SK-N-DZ (cell line): ENCODE measurements at regions not wholly inside any gene's neighbourhood (a gene's known extent, or its start where the extent isn't known, plus 50 kb on each side); places are given as distances from the start of the nearest gene placed in this dataset.
"Not testable (repeated sequence)": the region's sequence is repeated elsewhere in the genome, so short reads cannot be mapped to it uniquely, and the experiment has no call there.

ENCODE experiments used
- DNase-seq: peaks from one replicate; pipeline ENCODE4 v3.0.0-alpha.2; 2015; ENCODE audit warnings: low spot score

DNA sequence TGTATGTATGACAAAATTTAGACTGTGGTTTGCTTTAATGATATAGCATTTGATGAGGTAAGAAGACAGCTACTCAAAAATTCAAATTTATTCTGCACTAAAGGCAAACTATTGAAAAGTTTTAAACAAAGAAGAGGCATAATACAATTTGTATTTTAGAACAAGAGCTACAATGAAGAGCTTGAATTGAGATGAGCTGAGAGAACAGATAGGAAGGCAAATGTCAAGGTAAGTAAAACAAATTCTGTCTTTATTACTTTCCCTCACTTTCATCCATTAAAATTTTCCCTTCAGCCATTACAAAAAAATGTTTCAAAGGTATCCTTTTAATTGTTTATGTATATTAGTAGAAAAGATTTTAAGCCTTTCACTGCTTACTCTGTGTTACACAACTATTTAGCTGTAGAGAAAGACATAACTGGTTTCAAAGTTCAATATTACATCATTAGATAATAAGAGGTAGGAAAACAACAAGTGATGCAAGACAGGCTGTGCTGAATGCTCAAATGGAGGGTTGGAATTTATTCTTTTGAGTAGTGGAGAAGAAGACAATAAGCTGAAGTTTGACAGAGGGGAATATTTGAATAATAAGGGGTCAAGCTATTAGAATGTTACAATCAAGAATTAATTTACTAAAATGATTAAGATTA is 1334.1 kb downstream of the FSCB start:
- no peak for DNase-seq

DNA sequence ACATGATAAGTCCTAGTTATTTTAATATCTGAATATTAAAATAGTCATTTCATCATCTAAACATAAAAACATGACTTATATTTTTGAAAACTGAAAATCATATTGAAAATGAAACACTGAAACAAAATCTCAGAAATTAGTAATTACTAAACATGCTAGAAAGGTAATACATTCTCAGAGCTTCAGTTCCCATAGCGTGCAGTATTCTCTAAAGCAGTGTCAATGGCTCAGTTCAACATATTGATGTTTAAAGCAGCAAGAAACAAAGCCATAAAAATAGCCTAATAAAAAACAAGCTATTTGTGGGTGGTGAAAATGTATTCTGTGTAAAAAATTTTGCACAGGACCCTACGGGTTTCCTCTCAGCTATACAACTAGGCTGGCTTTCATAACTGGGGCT is 1337.4 kb downstream of the FSCB start:
- no peak for DNase-seq

DNA sequence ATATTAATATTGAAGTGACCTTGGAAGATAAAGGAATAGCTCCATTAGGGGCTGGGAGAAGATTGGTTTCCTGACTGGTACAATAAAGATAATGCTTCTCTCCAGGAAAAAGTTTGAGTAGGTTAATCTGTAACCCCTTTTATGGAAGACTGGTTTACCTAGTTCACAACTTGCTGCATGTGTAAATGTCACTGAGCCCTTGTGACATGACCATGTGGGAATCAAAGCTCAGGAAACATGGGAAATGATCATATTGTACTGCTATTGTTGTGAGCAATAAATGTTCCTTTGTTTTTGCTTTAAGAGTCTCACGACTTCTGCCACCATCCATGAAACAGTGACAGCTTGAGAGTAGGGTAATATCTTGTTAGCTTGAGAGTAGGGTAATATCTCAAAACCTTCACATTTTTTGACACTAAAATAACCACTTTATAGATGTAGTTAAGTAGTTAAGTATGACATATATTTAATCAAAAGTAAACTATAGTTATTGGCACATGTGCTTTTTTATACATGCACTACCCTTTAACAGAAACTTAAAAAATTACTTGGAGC is 1338.6 kb downstream of the FSCB start:
- DNase-seq = no peak

DNA sequence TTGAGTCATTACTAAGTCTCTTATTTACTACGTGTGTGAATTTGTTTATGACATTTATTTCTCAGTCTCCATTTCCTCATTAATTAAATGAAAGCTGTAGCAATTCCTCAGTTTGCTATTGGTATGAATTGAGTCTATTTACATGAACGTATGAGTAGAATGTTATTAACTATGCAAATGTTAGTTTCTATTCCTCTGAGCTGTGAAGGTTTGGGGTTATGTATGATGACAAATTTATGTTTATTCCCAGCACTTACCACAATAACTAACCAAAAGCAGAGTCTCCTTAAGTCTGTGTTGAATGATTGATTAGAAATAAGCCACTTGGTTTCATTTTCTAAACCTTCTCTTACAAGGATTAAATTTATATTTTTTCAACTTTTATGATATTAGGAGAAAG is 1340.9 kb downstream of the FSCB start:
- no peak for DNase-seq

DNA sequence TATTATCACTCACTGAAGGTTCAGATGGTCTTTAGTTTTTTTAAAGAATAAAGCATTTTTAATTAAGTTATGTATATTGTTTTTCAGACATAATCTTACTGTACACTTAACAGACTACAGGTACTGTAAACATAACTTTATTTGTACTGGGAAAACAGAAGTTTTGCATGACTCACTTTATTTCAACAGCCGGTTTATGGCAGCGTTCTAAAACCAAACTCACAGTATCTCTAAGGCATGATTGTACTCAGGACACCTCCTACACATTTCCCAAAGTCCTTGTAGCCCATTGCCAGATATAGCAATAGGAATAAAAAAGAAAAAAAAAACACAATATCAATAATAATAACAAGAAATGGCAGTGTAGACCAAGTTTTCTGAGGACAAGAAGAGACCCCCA is 1341.4 kb downstream of the FSCB start:
- no peak for DNase-seq

DNA sequence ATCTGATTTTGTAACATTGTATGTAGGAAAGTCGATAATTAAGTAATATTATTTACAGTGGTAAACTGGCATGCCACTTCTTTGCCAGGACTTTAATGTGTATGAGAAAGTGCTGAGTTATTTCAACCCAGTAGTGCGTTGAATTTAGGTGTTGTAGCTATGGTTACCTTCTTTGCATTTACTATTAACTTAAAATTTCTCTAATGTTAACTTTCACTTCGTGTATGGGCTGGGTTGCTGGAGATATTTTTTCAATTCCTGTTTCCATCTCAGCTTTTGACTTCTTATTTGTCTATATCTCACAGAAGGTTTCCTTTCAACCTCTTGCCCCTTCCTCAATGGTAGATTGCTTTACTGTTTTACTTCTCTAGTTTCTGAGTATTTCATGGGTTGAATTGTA is 1345.6 kb downstream of the FSCB start:
- DNase-seq = no peak

DNA sequence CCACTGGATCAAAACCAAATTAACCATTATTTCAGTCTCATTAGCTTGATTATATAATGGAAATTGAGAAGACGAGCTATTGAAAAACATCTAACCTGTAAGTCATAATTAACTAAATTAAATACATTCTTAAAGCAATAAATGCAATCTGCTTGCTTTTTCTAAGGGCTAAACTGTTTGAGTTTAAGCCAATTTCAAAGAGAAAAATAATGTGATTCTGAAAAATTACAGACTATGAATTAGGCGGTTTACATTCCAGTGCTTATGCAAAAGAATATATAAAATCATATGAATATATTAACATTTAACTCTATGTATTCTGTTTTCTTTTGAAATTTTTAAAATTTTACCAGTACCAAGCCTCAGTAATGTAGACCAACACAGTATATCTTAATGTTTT is 1349.4 kb downstream of the FSCB start:
- DNase-seq = no peak

DNA sequence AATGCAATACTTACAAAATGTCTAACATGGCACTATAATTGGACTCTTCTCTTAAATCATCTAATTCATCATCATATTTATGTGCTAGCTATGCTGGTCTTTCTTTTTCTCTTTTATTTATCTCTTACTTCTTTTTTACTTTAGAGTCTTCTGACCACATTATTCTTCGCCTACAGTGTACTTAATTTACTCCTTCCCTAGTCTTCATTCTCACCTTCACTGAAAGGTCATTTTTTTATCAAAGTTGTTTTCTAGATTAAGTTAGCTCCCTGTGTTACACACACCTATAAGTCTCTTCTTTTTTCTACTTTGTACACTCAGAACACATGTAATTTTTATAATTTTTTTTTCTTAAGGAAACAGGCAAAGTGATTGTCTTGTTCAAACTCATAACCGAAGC is 1351.2 kb downstream of the FSCB start:
- no peak for DNase-seq

DNA sequence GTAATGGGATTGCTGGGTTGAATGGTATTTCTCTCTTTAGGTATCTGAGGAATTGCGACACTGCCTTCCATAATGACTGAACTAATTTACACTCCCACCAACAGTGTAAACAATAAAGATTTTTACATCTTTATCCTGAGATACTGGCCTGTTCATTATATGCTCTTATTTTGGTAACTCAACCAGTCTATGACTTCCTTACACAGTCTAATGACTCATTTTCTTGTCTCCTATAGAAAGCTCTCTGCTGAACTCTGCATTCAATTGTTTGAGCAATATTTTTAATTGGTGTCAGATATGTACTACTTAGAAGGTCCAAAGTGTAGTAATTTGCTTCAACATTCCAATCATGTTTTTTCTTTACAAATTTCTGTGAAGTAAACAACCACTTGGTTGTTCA is 1351.8 kb downstream of the FSCB start:
- DNase-seq = no peak

DNA sequence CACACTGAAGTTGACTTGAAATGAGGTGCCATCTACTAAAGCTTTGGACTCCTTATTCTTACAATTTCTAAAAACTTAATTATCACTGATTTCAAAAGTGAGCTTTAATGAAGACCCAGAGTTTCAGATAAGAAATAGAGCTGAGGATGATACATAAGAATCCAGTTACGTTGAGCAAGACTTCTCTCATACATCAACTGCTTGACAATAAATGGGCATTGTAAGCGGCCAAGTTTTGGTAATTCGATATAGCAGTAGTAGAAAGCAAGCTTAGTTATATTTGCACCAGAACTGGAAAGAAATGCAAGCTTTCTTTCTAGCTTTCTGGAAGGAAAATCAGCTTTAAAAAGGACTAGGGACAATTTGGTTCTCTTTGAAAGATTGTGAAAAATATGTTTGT is 1359.6 kb downstream of the FSCB start:
- no peak for DNase-seq

DNA sequence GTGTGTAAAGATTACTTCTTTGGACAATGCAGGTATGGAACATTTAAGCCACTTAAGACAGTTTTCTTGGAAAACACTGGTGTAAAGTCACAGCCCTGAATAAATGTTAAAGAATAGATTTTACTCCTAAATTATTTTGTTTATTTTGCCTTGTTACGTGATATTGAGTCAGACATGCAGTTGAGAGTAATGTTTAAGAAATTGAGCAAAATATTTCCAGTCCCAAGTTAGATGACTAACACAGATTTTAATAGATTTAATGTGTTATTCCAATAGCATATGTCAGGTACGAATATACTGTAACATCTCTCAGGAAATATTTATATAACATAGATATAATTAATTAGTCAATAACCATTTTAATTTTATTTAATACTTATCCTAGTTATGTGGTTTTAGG is 1361.7 kb downstream of the FSCB start:
- DNase-seq = no peak

DNA sequence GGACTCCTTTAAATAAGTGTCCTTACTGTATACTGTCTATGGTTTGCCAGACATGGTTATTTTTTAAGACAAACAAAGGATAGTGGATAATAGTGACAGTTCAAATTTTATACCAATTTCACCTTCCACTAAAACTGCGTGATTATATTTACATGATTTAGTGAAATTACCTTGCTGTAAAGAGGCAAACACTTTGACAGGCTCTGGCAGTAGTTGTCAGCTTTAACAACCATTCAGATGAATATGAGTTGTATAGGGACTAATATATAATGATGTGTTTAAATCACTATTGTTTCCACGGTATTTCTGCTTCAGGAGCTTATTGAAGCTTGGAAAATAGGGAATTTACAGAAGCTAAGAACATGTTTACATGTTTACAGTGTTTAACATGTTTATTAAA is 1364.0 kb downstream of the FSCB start:
- no peak for DNase-seq

DNA sequence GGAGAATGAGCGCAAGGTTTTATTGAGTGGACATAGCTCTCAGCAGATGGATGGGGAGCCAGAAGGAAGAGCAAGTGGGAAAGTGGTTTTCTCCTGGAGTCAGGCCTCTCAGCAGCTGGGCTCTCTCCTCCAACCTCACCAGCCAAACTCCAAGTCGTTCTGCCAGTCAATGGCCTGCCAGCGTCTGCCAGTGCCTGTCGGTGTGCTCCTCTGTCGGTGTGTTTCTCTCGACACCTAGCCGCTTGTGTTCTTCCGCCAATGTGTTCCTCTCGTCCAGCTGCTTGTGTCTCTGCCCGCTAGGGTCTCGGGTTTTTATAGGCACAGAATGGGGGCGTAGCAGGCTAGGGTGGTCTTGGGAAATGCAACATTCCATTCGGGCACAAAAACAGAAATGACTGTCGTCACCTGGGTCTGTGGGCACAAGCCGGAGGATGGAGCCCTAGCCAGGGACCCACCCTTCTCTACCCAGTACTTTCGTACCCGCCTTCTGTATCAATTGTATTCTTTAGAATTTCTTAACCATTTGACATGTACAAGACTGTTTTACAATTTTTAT is 1365.4 kb downstream of the FSCB start:
- no peak for DNase-seq

DNA sequence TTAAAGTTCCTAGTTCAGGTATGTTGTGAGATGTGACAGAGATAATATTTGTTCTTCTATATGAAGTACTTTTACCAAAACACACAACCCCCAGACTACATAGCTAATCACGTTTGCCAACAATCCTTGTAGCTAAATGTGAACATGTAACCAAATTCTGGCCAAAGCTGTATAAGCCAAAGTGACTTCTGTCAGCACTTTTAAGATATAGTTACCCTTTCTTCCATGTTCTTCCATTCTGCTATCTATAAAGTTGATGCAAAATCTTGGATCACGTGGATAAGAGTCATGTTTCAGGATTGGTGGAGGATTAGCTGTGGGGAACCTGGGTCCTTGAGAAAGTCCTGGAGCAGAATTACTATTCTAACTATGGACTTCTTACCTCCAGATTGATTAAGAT is 1366.6 kb downstream of the FSCB start:
- DNase-seq = no peak

DNA sequence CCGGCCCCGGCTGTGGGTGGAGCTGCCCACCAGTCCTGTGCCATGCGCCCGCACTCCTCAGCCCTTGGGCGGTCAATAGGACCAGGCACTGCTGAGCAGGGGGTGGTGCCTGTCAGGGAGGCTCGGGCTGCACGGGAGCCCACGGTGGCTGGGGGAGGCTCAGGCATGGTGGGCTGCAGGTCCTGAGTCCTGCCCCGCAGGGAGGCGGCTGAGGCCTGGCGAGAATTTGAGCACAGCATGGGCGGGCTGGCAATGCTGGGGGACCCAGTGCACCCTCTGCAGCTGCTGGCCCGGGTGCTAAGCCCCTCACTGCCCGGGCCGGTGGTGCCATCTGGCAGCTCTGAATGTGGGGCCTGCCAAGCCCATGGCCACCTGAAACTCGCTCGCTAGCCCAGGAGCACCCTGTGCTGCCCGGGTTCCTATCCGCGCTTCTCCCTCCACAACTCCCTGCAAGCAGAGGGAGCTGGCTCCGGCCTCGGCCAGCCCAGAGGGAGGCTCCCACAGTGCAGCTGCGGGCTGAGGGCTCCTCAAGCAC is 1371.1 kb downstream of the FSCB start:
- DNase-seq = no peak

DNA sequence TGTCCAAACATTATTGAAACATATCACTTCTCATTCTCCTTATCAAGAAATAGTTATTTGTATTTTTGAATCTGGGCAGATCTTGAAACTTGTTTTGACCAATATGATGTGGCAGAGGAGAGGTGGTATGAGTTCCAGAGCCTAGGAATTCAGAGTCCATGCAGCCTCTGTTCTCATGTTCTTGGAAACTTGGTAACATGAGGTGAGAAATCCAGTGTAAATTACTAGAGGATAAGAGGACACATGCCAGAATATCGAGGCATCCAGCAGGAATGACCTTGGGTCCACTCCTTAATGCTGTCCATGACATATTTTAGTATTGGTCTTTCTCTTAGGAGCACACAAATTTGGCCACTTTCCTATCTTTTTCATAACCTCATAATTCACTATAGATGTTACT is 1374.6 kb downstream of the FSCB start:
- no peak for DNase-seq

DNA sequence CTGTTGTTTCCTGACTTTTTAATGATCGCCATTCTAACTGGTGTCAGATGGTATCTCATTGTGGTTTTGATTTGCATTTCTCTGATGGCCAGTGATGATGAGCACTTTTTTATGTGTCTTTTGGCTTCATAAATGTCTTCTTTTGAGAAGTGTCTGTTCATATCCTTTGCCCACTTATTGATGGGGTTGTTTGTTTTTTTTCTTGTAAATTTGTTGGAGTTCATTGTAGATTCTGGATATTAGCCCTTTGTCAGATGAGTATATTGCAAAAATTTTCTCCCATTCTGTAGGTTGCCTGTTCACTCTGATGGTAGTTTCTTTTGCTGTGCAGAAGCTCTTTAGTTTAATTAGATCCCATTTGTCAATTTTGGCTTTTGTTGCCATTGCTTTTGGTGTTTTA is 1378.7 kb downstream of the FSCB start:
- not testable (repeated sequence) for DNase-seq

DNA sequence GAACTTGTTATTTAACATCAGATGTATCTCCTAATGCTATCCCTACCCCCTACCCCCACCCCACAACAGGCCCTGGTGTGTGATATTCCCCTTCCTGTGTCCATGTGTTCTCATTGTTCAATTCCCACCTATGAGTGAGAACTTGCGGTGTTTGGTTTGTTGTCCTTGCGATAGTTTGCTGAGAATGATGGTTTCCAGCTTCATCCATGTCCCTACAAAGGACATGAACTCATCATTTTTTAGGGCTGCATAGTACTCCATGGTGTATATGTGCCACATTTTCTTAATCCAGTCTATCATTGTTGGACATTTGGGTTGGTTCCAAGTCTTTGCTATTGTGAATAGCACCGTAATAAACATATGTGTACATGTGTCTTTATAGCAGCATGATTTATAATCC is 1379.2 kb downstream of the FSCB start:
- not testable (repeated sequence) for DNase-seq

DNA sequence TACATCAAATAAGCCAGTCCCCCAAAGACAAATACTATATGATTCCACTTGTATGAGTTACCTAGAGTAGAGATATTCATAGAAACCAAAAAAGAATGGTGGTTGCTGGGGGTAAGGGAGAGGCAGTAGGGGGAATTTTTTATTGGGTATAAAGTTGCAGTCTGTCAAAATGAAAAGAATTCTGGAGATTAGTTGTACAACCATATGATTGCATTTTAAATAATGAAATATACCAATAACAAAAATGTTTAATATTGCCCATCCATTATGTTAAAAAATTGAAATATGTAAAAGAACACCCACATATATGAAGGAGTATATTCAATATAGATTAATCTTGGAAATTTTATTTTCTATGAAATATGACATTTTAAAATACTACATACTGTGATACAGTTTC is 1383.5 kb downstream of the FSCB start:
- no peak for DNase-seq

DNA sequence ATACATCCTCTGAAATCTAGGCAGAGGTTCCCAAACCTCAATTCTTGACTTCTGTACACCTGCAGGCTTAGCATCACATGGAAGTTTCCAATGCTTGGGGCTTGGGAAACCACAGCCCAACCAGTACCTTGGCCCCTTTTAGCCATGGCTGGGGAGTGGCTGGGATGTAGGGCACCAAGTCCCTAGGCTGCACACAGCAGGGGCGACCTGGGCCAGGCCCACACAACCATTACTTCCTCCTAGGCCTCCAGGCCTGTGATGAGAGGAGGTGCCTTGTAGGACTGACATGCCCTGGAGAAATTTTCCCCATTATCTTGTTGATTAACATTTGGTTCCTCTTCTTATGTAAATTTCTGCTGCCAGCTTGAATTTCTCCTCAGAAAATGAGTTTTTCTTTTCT is 1387.4 kb downstream of the FSCB start:
- no peak for DNase-seq

DNA sequence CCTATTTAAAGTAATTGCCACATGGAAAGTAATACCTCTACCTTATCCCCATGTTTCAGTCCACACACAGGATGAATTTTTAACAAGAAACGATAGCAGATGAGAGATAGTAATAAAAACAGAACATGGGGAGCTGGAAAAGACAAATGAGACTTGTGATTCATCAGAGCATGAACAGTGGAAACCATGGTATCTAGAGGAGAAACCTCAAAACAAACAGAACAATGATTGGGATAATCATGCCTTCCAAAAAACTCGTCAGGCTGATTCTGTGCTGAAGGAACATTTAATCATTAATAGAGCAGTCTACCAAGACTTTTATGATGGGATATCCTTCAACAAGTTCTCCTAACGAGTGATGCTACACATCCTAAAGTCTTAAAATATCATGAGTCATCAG is 1390.7 kb downstream of the FSCB start:
- no peak for DNase-seq

DNA sequence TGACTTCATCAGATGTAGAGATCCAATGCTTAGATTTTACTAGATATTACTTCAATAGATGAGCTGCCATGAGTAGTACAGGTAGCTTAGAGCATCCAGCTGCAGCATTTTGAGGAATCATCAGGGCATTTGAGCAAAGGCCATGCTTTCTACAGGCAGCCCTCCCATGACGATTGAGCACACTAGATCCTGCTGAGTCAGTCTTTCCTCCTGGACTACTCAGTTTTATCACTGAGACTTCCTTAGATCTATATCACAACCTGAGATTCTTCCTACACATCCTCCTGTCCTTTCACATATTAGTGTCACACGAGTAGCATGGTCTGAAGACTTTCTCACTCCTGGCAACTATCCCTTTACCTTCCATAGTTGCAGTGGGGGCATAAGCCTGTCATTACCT is 1401.8 kb downstream of the FSCB start:
- no peak for DNase-seq

DNA sequence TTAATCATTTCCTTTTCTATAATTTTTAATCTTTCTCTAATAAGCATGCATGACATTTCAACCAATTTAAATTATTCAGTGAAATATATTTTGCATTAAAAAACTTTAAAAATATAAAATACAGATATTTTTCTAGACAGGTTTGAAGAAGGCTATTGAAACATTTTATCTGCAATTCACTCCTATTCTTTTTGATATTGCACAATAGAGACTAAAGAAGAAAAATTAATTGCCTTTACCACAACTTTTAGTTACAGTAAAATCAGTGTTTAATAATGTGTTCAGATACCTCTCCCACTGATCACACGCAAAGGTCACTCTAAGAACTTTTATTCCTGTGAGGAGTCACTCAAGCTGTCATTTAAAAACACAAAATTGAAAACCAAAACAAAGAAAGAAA is 1416.7 kb downstream of the FSCB start:
- no peak for DNase-seq

DNA sequence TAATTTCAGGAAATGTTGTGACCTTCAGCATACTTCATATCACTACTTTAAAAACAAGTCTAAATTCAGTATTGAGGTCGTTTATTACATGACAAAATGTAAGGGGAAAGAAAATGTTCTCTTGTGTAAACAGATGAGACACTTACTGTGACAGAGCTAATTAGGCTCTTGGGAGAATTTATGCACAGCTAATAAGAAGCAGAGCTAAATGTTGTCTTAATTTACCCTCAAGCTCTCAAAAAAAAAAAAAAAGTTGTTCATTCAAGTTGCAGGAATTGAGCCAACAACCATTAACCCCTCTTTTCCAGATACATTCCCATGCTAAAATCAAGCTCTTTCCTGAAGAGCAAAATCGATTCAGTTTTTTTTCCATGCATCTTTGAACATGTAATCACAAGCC is 1419.4 kb downstream of the FSCB start:
- DNase-seq = no peak
